Astrocyte (in vitro differentiated cells and primary cell): ENCODE measurements at regions not wholly inside any gene's neighbourhood (a gene's known extent, or its start where the extent isn't known, plus 50 kb on each side); places are given as distances from the start of the nearest gene placed in this dataset.

Source experiments
- DNase-seq: peaks from one replicate; pipeline ENCODE4 v3.0.0-alpha.2; 2010; ENCODE audit warnings: low read depth
- FAIRE-seq: peaks from 2 replicates; lab custom pipeline; 2011; peaks lifted over from hg19 to GRCh38; lab: Jason Lieb, UNC
- H2AFZ ChIP-seq: 2 replicates; pipeline ENCODE4 v1.6.0; 2012; ENCODE audit warnings: low read depth, low read length, inconsistent platforms
- H3K27ac ChIP-seq: 2 replicates; pipeline ENCODE4 v1.5.1; 2011; ENCODE audit warnings: low read depth, low read length, inconsistent platforms
- H3K27me3 ChIP-seq: 2 replicates; pipeline ENCODE4 v1.6.0; 2011; ENCODE audit warnings: low read length, inconsistent platforms; ENCODE audit not compliant: insufficient read depth
- H3K36me3 ChIP-seq: 2 replicates; pipeline ENCODE4 v1.5.1; 2011; ENCODE audit warnings: low read length, inconsistent platforms; ENCODE audit not compliant: insufficient read depth
- H3K4me1 ChIP-seq: 2 replicates; pipeline ENCODE4 v1.5.1; 2011; ENCODE audit warnings: low read length, inconsistent platforms; ENCODE audit not compliant: insufficient read depth
- H3K4me2 ChIP-seq: 2 replicates; pipeline ENCODE4 v1.6.0; 2012; ENCODE audit warnings: low read length, inconsistent platforms
- H3K4me3 ChIP-seq: 2 replicates; pipeline ENCODE4 v1.5.1; 2011; ENCODE audit warnings: low read depth, mild to moderate bottlenecking, low read length, inconsistent platforms; ENCODE audit not compliant: insufficient read depth
- H3K79me2 ChIP-seq: 2 replicates; pipeline ENCODE4 v1.6.0; 2012; ENCODE audit warnings: mild to moderate bottlenecking, low read length, inconsistent platforms; ENCODE audit not compliant: insufficient read depth
- H3K9ac ChIP-seq: 2 replicates; pipeline ENCODE4 v1.6.0; 2012; ENCODE audit warnings: mild to moderate bottlenecking, low read length, inconsistent platforms
- H3K9me3 ChIP-seq: 2 replicates; pipeline ENCODE4 v1.5.1; 2012; ENCODE audit warnings: low read depth, mild to moderate bottlenecking, low read length, inconsistent platforms; ENCODE audit not compliant: insufficient read depth
- H4K20me1 ChIP-seq: 2 replicates; pipeline ENCODE4 v1.6.0; 2012; ENCODE audit warnings: low read length, inconsistent platforms; ENCODE audit not compliant: insufficient read depth
- H3K27ac Mint-ChIP-seq: one replicate; pipeline ENCODE4 v1.8.0; 2021; ENCODE audit warnings: mild to moderate bottlenecking, mixed read lengths; ENCODE audit not compliant: unreplicated experiment
- H3K27me3 Mint-ChIP-seq: one replicate; pipeline ENCODE4 v1.8.0; 2021; ENCODE audit warnings: low read depth, mixed read lengths; ENCODE audit not compliant: unreplicated experiment
- H3K36me3 Mint-ChIP-seq: one replicate; pipeline ENCODE4 v1.8.0; 2021; ENCODE audit warnings: low read depth, mixed read lengths; ENCODE audit not compliant: unreplicated experiment
- H3K4me1 Mint-ChIP-seq: one replicate; pipeline ENCODE4 v1.8.0; 2021; ENCODE audit warnings: low read depth, mixed read lengths; ENCODE audit not compliant: unreplicated experiment
- H3K4me3 Mint-ChIP-seq: one replicate; pipeline ENCODE4 v1.8.0; 2021; ENCODE audit warnings: mild to moderate bottlenecking, moderate library complexity, mixed read lengths; ENCODE audit not compliant: unreplicated experiment
- H3K9me3 Mint-ChIP-seq: one replicate; pipeline ENCODE4 v1.8.0; 2021; ENCODE audit warnings: mild to moderate bottlenecking, mixed read lengths; ENCODE audit not compliant: unreplicated experiment
- CTCF ChIP-seq: IDR thresholded peaks from 2 replicates; pipeline ENCODE4 v1.5.1; 2011; ENCODE audit warnings: low read depth, mild to moderate bottlenecking, inconsistent platforms, low read length, moderate library complexity; ENCODE audit not compliant: insufficient read depth
- EZH2 ChIP-seq: IDR thresholded peaks from 2 replicates; pipeline ENCODE4 v1.6.1; 2012; ENCODE audit warnings: mild to moderate bottlenecking, low read length, inconsistent platforms; ENCODE audit not compliant: insufficient read depth

- H3K4me1 ChIP-seq: no peaks in the 10 kb centered on the region
- no peak overlapping the region for H3K4me2 ChIP-seq
- no peaks in the 10 kb centered on the region for H3K9me3 ChIP-seq
- H3K36me3 Mint-ChIP-seq: no peaks in the 10 kb centered on the region
- no peak for FAIRE-seq
- H3K9ac ChIP-seq: no peak overlapping the region
- DNase-seq: no peak
- no peak overlapping the region for H3K27ac Mint-ChIP-seq
- no peak overlapping the region for H2AFZ ChIP-seq
- H4K20me1 ChIP-seq: no peaks in the 10 kb centered on the region
- no peaks in the 10 kb centered on the region for H3K9me3 Mint-ChIP-seq
- TF ChIP-seq EZH2: no peak
- TF ChIP-seq CTCF: no peak
- no peaks in the 10 kb centered on the region for H3K27me3 Mint-ChIP-seq
- H3K79me2 ChIP-seq: no peaks in the 10 kb centered on the region
- no peaks in the 10 kb centered on the region for H3K36me3 ChIP-seq
- no peak overlapping the region for H3K4me3 Mint-ChIP-seq
- no peaks in the 10 kb centered on the region for H3K27me3 ChIP-seq
- no peak overlapping the region for H3K27ac ChIP-seq
- no peaks in the 10 kb centered on the region for H3K4me1 Mint-ChIP-seq
- H3K4me3 ChIP-seq: no peak overlapping the region
Observed at GRCh38 chr13:39100996-39101738, 62.9 kb downstream of the NHLRC3 start.

- no peaks in the 10 kb centered on the region for H3K4me1 Mint-ChIP-seq
- no peak overlapping the region for H3K27ac ChIP-seq
- H3K9me3 ChIP-seq: no peaks in the 10 kb centered on the region
- H3K36me3 Mint-ChIP-seq: no peaks in the 10 kb centered on the region
- FAIRE-seq (no peak), DNase-seq (no peak)
- H3K9me3 Mint-ChIP-seq: no peaks in the 10 kb centered on the region
- H3K4me3 Mint-ChIP-seq: no peak overlapping the region
- no peak overlapping the region for H3K9ac ChIP-seq
- H3K27me3 ChIP-seq: no peaks in the 10 kb centered on the region
- H4K20me1 ChIP-seq: no peaks in the 10 kb centered on the region
- H3K4me2 ChIP-seq: no peak overlapping the region
- no peaks in the 10 kb centered on the region for H3K79me2 ChIP-seq
- peak overlapping the region; percentile 23 for H2AFZ ChIP-seq
- no peaks in the 10 kb centered on the region for H3K36me3 ChIP-seq
- peaks cover 3% of the 10 kb centered on the region for H3K27me3 Mint-ChIP-seq
- TF ChIP-seq EZH2: no peak
- TF ChIP-seq CTCF: no peak
- no peak overlapping the region for H3K27ac Mint-ChIP-seq
- no peaks in the 10 kb centered on the region for H3K4me1 ChIP-seq
- no peak overlapping the region for H3K4me3 ChIP-seq
Observed at GRCh38 chr13:39102981-39103490, 64.8 kb downstream of the NHLRC3 start.

- Histone ChIP-seq H3K4me1 (no peaks in the 10 kb centered on the region), H2AFZ (no peak overlapping the region), H3K36me3 (no peaks in the 10 kb centered on the region), H3K79me2 (no peaks in the 10 kb centered on the region), H3K27ac (no peak overlapping the region), H4K20me1 (no peaks in the 10 kb centered on the region), H3K4me2 (no peak overlapping the region), H3K4me3 (no peak overlapping the region), H3K27me3 (no peaks in the 10 kb centered on the region), H3K9ac (no peak overlapping the region), H3K9me3 (no peaks in the 10 kb centered on the region)
- Mint-ChIP-seq H3K36me3 (no peaks in the 10 kb centered on the region), H3K9me3 (no peaks in the 10 kb centered on the region), H3K4me1 (no peaks in the 10 kb centered on the region), H3K4me3 (no peak overlapping the region), H3K27ac (no peak overlapping the region), H3K27me3 (peaks cover 3% of the 10 kb centered on the region)
- FAIRE-seq (no peak), DNase-seq (no peak)
- TF ChIP-seq CTCF: no peak
- TF ChIP-seq EZH2: no peak
Observed at GRCh38 chr13:39105110-39105509, 66.9 kb downstream of the NHLRC3 start.
